ENCODE measurements at regions not wholly inside any gene's neighbourhood (a gene's known extent, or its start where the extent isn't known, plus 50 kb on each side); places are given as distances from the start of the nearest gene placed in this dataset.

- DNase-seq (ENCODE audit: low read depth, low spot score), result peak; percentile 20
Observed at GRCh38 chr1:14522926-14523241, 75.6 kb upstream of the KAZN start.

- DNase-seq (ENCODE audit: low read depth, low spot score), result no peak
Observed at GRCh38 chr1:14524826-14525636, 73.5 kb upstream of the KAZN start.

- DNase-seq (ENCODE audit: low read depth, low spot score), result no peak
Observed at GRCh38 chr1:14529475-14529874, 69.0 kb upstream of the KAZN start.

GRCh38 chr1:14531519-14531918, 67.0 kb upstream of the KAZN start:
- DNase-seq (ENCODE audit: low read depth, low spot score), result no peak

DNA sequence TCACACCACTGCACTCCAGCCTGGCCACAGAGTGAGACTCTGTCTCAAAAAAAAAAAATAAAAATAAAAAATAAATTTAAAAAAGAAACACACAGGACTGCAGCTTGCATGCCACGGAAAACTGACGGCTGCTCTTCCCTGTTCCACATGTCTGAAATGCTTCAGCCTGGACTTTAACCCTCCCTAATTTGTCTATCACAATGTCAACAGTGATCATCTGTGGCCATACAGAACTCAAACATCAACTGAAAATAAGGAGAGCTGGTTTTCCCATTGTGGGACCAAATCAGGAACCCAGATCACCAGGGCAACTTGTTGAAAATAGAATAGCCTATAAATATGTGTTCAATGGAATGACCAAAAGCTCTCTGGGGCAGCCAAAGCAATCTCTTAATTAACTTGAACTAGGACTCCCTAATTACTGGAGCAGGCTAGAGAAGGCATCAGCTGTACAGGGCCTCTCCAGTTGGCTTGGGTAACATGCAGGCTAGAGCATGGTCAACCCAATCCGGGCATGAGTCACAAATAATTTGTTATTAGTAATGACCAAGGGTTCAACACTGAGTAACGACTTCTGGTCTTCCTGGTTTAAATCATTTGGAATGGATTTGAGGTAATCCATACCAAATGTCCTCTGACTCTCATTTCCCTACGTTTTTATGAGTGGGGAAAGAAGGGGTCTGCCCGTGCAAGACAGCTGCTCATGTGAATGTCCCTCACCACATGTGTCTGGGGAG, 62.7 kb upstream of the KAZN start:
- no peak for DNase-seq (ENCODE audit: low read depth, low spot score)

DNA sequence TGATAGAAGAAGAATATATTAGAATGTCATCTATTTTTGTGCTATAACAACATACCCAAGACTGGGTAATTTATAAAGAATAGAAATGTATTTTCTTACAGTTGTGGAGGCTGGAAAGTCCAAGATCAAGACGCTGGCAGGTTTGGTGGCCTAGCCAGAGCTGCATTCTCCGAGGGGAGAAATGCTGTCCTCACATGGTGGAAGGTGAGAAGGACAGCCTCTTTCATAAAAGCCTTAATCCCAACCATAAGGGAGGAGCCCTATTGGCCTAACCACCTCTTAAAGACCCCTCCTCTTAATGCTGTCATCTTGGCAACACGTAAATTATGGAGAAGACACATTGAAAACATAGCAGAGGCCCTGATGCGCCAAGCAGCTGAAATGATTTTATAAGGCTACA, 60.1 kb upstream of the KAZN start:
- DNase-seq (ENCODE audit: low read depth, low spot score), result peak; percentile 20

- no peak for DNase-seq (ENCODE audit: low read depth, low spot score)
Observed at GRCh38 chr1:14539309-14539708, 59.2 kb upstream of the KAZN start.

- no peak for DNase-seq (ENCODE audit: low read depth, low spot score)
Observed at GRCh38 chr1:14539953-14540563, 58.4 kb upstream of the KAZN start.

DNA sequence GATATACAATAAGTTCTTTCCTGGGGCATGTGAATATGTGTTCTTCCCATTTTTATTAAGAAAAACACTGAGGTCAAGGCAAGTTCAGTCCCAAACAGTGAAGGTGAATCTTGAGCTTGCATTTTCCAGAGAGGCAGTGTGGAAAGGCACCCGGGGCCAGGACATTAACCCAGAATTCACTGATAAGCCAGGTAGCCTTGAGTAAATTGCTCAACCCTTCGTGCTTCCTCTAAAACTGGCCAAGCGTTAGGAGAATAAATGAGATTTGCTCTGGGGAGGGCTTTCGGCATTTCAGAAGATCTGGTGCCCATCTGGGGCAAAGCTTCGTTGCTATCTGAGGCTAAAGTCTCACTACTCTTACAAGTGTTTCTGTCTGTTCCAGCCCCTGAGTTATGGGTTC, 57.1 kb upstream of the KAZN start:
- DNase-seq (ENCODE audit: low read depth, low spot score), result no peak

DNA sequence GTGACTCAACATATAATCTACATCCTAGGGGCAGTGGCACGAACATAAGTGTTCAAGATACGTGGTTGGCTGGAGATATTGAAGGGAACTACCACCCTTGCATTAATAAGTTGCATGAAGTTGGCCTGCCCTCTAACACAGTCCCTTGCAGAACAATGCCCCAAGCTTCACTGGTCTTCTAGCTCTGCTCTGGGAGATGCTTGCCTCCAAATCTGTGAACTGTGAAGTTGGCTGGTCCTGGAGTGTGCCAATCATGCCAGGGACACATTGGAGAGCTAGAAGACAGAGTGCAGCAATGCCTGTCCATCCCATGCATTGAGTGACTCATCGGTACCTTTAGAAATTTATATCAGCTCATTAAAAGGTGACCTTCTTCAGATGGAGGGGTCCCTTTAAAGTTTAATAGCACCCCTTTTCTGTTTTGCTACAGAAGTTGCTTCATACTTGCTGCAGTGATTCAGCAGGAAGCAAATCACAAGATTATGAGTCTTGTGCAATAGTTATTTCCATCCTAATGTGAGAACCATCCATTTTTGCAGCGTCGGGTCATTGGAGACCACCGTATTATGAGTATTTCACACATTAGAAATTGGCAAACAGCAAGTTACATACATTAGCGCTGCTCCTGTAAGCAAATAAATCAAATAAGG, 55.2 kb upstream of the KAZN start:
- no peak for DNase-seq (ENCODE audit: low read depth, low spot score)

DNA sequence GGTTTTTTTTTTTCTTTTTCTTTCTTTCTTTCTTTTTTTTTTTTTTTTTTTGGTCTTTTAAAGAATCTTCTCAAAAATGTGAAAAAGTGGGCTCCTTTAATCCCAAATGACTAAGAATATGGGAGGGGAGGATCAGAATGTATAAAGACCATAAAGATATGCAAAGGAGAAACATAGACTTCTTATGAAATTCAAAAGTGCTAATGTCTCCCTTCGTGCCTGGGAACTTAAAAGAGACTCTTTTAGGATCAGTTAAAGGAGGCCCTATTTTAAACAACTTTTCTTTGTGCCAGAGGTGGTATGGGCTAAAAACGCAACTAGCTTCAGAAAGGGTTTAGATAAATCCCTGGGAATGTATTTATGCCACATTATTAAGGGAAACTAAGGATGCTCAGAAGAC, 54.2 kb upstream of the KAZN start:
- DNase-seq (ENCODE audit: low read depth, low spot score), result no peak

GRCh38 chr1:14545422-14546025, 53.0 kb upstream of the KAZN start:
- no peak for DNase-seq (ENCODE audit: low read depth, low spot score)

GRCh38 chr1:14546416-14546815, 52.1 kb upstream of the KAZN start:
- DNase-seq (ENCODE audit: low read depth, low spot score), result no peak

All from iPS DF 19.7 (cell line).